ENCODE measurements at regions not wholly inside any gene's neighbourhood (a gene's known extent, or its start where the extent isn't known, plus 50 kb on each side); places are given as distances from the start of the nearest gene placed in this dataset.

DNA sequence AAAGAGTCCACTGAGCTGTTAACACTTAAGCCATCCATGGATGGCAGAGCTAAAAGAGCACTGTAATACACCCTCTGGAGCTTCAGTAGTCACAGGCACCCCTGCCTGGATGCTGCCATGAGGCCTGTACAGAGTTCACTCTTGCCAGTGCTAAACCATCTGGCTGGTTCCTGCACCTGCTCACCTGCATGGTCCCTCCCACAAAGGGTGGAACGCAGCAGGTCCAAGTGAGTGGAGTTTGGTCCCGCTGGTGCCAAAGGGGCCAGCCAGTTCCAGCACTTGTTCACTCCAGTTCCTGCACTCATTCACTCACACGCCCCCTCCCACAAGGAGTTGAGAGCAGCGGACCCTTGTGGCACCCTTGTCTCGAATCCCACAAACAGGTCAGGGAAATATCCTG is 503.5 kb downstream of the HACE1 start:
- intact Hi-C loops (cut with micrococcal nuclease): no loop called here

DNA sequence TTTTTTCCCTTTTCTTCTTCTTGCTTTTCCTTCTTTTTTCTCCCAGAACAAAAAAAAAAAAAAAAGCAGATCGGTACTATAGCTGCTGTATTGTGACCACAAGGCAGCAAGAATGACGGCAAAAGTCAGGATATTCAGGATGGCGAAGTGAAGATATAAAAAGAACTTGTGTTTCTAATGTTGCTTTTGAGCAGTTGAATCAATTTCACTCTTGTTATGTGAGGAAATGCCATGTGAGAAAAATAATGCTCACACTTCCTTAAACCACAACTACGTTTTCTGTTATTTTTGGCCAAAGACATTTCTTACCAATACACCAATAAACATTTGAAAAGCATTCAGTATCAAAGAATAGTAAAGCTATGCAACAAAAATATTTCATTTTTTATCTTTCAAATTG is 510.5 kb downstream of the HACE1 start:
- no peak for DNase-seq
- intact Hi-C loops (cut with micrococcal nuclease): no loop called here
- Histone ChIP-seq H3K36me3 (no peaks in the 10 kb centered on the region), H3K9me3 (replicated peaks) (peaks cover 20% of the 10 kb centered on the region), H3K27ac (replicated peaks) (no peak overlapping the region), H3K4me1 (no peaks in the 10 kb centered on the region), H3K27me3 (ENCODE audit: low read depth) (no peaks in the 10 kb centered on the region), H3K4me3 (no peak overlapping the region)
- TF ChIP-seq, protein P1, sequence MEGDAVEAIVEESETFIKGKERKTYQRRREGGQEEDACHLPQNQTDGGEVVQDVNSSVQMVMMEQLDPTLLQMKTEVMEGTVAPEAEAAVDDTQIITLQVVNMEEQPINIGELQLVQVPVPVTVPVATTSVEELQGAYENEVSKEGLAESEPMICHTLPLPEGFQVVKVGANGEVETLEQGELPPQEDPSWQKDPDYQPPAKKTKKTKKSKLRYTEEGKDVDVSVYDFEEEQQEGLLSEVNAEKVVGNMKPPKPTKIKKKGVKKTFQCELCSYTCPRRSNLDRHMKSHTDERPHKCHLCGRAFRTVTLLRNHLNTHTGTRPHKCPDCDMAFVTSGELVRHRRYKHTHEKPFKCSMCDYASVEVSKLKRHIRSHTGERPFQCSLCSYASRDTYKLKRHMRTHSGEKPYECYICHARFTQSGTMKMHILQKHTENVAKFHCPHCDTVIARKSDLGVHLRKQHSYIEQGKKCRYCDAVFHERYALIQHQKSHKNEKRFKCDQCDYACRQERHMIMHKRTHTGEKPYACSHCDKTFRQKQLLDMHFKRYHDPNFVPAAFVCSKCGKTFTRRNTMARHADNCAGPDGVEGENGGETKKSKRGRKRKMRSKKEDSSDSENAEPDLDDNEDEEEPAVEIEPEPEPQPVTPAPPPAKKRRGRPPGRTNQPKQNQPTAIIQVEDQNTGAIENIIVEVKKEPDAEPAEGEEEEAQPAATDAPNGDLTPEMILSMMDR (IDR thresholded peaks at IDR 0.05; ENCODE audit: borderline replicate concordance): no peak

More for the DNA sequence above, 503.5 kb downstream of the HACE1 start:
- Histone ChIP-seq H3K4me3 (no peak overlapping the region), H3K36me3 (no peaks in the 10 kb centered on the region), H3K27me3 (ENCODE audit: low read depth) (no peaks in the 10 kb centered on the region), H3K4me1 (no peaks in the 10 kb centered on the region), H3K9me3 (replicated peaks) (no peaks in the 10 kb centered on the region), H3K27ac (replicated peaks) (no peak overlapping the region)
- TF ChIP-seq, protein P1 (IDR thresholded peaks at IDR 0.05; ENCODE audit: borderline replicate concordance): no peak
- DNase-seq: no peak

DNA sequence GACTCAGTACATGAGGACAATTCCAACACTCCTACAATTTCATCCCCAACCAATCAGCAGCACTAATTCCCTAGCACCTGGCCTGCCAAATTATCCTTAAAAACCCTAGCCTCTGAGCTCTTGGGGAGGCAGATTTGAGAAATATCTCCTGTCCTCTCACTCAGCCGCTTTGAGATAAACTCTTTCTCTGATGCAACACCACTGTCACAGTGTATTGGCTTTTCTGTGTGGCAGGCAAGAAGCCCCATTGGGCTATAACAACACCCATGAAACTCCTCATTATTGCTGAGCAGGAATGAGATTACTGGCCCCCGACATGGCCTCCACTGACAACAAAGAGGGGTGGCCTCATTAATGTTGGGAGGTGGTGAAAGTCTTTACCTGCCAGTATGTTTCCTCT is 515.5 kb downstream of the HACE1 start:
- H3K9me3 ChIP-seq (replicated peaks): peaks cover 31% of the 10 kb centered on the region
- H3K4me3 ChIP-seq: no peak overlapping the region
- DNase-seq: no peak
- no peaks in the 10 kb centered on the region for H3K4me1 ChIP-seq
- H3K27me3 ChIP-seq (ENCODE audit: low read depth): no peaks in the 10 kb centered on the region
- no peaks in the 10 kb centered on the region for H3K36me3 ChIP-seq
- TF ChIP-seq, protein P1 (IDR thresholded peaks at IDR 0.05; ENCODE audit: borderline replicate concordance): no peak
- H3K27ac ChIP-seq (replicated peaks): no peak overlapping the region
- intact Hi-C loops (cut with micrococcal nuclease): no loop called here

DNA sequence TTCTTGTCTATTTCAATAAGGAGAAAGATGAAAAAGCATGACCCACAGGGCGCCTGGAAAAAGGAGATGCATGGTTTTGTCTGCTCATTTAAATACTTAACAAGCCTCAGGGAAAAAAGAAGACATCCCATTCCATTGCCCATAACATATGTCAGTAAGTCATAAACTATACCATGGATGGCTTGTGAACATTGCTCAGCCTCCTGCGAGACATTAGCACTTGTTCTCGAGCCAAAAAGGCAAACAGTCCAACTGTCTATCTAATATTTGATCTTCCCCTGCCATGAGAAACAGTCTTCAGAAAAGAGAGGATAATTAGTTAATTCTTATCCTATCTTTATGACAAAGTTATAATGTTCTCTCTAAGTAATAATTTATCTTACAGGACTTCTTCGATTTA is 527.4 kb downstream of the HACE1 start:
- Histone ChIP-seq H3K27ac (replicated peaks) (no peak overlapping the region), H3K9me3 (replicated peaks) (no peaks in the 10 kb centered on the region), H3K36me3 (no peaks in the 10 kb centered on the region), H3K4me3 (no peak overlapping the region), H3K4me1 (no peaks in the 10 kb centered on the region), H3K27me3 (ENCODE audit: low read depth) (no peaks in the 10 kb centered on the region)
- DNase-seq: no peak
- intact Hi-C loops (cut with micrococcal nuclease): no loop called here
- TF ChIP-seq, protein P1 (IDR thresholded peaks at IDR 0.05; ENCODE audit: borderline replicate concordance): no peak

DNA sequence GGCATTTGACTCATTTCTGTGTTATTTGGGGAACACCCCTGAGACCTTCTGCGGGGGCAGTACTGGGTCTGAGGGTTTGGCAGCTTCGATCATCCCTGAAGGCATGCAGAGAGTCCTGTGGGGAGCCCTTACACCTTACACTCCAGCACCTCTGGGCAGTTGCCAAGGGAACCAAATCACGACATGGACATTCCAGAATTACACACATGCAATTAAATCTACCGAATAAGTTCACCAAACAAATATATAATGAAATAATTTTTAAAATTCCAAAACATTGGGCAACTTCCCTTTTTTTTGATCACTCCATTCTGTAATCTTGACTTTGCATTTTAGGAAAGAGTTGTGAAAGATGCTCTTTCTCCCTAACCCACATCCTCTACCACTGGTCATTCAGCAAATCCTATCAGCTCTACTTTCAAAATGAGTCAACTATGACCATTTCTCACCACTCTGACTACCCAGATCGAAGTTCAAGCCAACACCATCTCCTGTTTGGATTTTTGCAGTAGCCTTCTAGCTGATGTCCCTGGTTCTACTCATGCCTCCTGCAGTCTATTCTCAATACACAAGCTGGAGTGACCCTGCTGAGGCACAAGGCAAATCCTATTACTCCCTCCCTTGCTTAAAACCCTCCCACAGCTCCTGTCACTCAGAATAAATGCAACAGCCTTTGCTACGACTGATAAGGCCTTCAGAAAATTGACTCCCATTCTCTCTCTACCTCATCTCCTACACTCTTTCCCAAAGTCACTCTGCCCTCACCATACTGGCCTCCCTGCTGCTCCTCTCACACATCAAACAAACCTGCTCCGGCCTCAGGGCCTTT is 533.3 kb downstream of the HACE1 start:
- no peak for DNase-seq
- TF ChIP-seq, protein P1 (IDR thresholded peaks at IDR 0.05; ENCODE audit: borderline replicate concordance): no peak
- H3K9me3 ChIP-seq (replicated peaks): no peaks in the 10 kb centered on the region
- no peak overlapping the region for H3K4me3 ChIP-seq
- H3K4me1 ChIP-seq: no peaks in the 10 kb centered on the region
- no peak overlapping the region for H3K27ac ChIP-seq (replicated peaks)
- H3K36me3 ChIP-seq: no peaks in the 10 kb centered on the region
- H3K27me3 ChIP-seq (ENCODE audit: low read depth): no peaks in the 10 kb centered on the region
- intact Hi-C loops (cut with micrococcal nuclease): no loop called here

Data from left ventricle myocardium inferior (tissue), 1 donor.